ENCODE measurements at regions not wholly inside any gene's neighbourhood (a gene's known extent, or its start where the extent isn't known, plus 50 kb on each side); places are given as distances from the start of the nearest gene placed in this dataset.
"Not testable (repeated sequence)": the region's sequence is repeated elsewhere in the genome, so short reads cannot be mapped to it uniquely, and the experiment has no call there.

DNA sequence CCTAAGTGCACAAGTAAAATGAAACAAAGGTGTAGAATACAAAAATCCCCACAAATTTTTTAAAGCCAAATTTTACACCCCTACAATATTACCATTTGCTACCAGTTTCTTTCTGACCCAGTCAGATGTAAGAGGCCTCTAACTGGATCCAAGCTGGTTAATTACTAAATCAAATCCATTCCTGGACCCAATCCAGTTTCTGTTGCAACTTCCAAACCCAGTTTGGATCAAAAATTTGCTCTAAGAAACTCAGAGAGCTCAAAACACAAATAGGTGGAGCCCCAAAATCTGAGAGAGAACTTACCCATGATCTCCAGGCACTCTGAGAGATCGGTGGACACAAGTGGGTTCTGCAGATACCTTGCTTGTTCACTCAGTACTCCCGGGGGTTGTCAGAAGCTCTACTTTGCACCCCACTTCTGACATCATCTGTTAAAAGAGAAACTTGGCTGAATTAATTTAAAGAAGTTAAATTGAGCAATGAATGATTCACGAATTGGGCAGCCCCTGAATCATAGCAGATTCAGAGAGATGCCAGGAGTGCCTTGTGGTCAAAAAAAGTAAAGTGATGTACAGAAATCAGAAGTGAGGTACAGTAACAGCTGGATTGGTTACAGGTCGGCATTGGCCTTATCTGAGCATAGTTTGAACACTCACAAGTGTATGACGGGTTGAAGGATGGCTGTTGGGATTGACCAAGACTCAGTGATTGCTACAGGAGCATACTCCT lies 448.0 kb downstream of the KCNT2 start:
- TF ChIP-seq, protein P1, sequence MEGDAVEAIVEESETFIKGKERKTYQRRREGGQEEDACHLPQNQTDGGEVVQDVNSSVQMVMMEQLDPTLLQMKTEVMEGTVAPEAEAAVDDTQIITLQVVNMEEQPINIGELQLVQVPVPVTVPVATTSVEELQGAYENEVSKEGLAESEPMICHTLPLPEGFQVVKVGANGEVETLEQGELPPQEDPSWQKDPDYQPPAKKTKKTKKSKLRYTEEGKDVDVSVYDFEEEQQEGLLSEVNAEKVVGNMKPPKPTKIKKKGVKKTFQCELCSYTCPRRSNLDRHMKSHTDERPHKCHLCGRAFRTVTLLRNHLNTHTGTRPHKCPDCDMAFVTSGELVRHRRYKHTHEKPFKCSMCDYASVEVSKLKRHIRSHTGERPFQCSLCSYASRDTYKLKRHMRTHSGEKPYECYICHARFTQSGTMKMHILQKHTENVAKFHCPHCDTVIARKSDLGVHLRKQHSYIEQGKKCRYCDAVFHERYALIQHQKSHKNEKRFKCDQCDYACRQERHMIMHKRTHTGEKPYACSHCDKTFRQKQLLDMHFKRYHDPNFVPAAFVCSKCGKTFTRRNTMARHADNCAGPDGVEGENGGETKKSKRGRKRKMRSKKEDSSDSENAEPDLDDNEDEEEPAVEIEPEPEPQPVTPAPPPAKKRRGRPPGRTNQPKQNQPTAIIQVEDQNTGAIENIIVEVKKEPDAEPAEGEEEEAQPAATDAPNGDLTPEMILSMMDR (IDR thresholded peaks at IDR 0.05) = no peak
- Mint-ChIP-seq H3K9me3 (no peaks in the 10 kb centered on the region), H3K36me3 (ENCODE audit: low read depth) (no peaks in the 10 kb centered on the region), H3K4me1 (no peaks in the 10 kb centered on the region), H3K4me3 (no peak overlapping the region), H3K27me3 (ENCODE audit: low read depth, poor library complexity) (no peaks in the 10 kb centered on the region), H3K27ac (no peak overlapping the region)
- no peak for DNase-seq

DNA sequence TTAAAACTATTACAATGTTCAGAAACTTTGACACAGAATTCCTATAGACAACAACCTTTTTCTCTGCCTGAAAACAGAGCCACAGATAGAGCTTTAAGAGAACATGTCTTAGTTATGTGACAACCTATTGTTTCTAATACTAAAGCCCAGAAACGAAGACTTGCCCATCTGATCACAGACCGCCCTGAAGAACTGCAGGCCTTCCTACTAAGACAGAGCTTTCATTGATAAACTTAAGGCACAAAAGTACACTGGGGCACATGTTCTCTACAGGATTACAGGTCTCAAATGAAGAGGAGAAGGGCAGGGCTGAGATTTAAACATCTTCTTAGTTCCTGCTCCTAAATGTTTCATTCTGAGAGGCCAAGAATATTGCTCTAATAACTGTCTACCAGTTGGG lies 452.7 kb downstream of the KCNT2 start:
- no peak for DNase-seq
- Mint-ChIP-seq H3K9me3 (no peaks in the 10 kb centered on the region), H3K36me3 (ENCODE audit: low read depth) (no peaks in the 10 kb centered on the region), H3K27ac (no peak overlapping the region), H3K4me3 (no peak overlapping the region), H3K4me1 (no peaks in the 10 kb centered on the region), H3K27me3 (ENCODE audit: low read depth, poor library complexity) (no peaks in the 10 kb centered on the region)
- TF ChIP-seq, protein P1 (IDR thresholded peaks at IDR 0.05) = no peak

DNA sequence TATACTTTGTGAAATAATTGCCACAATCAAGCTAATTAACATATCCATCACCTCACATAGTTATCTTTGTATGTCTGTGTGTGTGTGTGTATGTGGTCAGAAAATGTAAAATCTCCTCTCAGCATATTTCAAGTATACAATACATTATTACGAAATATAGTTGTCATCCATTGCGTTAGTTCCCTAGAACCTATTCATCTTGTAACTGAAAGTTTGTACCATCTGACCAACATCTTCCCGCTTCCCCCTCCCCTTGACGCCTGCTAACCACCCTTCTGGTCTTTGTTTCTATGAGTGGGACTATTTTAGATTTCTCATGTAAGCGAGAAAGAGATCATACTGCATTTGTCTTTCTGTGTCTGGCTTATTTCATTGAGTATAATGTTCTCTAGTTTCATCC lies 455.3 kb downstream of the KCNT2 start:
- Mint-ChIP-seq H3K9me3 (no peaks in the 10 kb centered on the region), H3K27me3 (ENCODE audit: low read depth, poor library complexity) (no peaks in the 10 kb centered on the region), H3K4me1 (no peaks in the 10 kb centered on the region), H3K4me3 (no peak overlapping the region), H3K27ac (no peak overlapping the region), H3K36me3 (ENCODE audit: low read depth) (no peaks in the 10 kb centered on the region)
- TF ChIP-seq, protein P1 (IDR thresholded peaks at IDR 0.05) = no peak
- no peak for DNase-seq

DNA sequence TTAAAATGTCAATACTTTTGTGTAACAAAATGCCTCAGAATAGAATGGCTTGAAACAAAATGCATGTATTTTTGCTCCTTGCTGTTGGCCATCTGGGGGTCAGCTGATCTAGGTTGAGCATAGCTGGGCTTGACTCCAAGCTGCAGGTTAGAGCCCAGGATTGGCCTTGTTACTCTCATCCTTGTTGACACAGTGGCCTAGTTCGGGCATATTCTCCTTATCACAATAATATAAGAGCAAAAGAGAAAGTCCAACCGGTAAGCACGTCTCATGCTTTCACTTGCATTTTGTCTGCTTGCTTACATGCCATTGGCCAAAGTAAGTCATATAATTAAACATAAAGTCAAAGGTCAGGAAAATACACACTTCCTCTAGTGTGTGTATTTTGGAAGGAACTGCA lies 456.2 kb downstream of the KCNT2 start:
- Mint-ChIP-seq H3K4me1 (no peaks in the 10 kb centered on the region), H3K27me3 (ENCODE audit: low read depth, poor library complexity) (no peaks in the 10 kb centered on the region), H3K9me3 (no peaks in the 10 kb centered on the region), H3K4me3 (no peak overlapping the region), H3K27ac (no peak overlapping the region), H3K36me3 (ENCODE audit: low read depth) (no peaks in the 10 kb centered on the region)
- TF ChIP-seq, protein P1 (IDR thresholded peaks at IDR 0.05) = no peak
- no peak for DNase-seq

DNA sequence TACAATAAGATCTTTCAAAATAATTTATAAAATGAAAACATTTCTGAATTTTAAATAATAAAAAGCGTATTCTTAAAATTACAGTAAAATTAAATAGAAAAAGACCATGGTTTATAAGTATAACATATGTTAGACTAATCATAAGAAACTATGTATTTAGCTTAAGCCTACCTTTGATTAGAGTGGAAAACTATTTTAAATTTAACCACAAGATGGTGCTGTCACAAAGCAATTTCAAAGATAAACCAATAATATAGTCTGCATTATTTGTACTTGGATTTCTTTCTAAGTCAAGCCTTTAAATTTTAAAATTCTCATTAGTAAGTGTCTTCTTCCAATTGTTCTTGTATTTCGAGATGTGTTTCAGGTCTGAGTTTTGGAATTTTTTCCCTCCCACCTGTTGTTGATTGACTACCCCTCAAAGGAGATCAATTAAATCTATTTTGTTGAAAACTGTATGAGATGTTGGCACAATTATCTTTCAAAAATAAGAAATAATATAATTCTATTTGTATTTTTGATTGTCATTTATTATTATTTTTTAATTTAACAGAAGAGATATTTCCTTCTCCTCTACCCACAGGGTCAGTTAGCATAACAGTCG lies 459.8 kb downstream of the KCNT2 start:
- peak; percentile 6 for DNase-seq
- Mint-ChIP-seq H3K27ac (no peak overlapping the region), H3K4me1 (no peaks in the 10 kb centered on the region), H3K9me3 (no peaks in the 10 kb centered on the region), H3K4me3 (no peak overlapping the region), H3K36me3 (ENCODE audit: low read depth) (no peaks in the 10 kb centered on the region), H3K27me3 (ENCODE audit: low read depth, poor library complexity) (no peaks in the 10 kb centered on the region)
- TF ChIP-seq, protein P1 (IDR thresholded peaks at IDR 0.05) = peak; percentile 75

GRCh38 chr1:196147530-196147929 lies 460.7 kb downstream of the KCNT2 start:
- Mint-ChIP-seq H3K4me3 (no peak overlapping the region), H3K27me3 (ENCODE audit: low read depth, poor library complexity) (no peaks in the 10 kb centered on the region), H3K36me3 (ENCODE audit: low read depth) (no peaks in the 10 kb centered on the region), H3K27ac (no peak overlapping the region), H3K9me3 (no peaks in the 10 kb centered on the region), H3K4me1 (peaks cover under 1% of the 10 kb centered on the region)
- DNase-seq = no peak
- TF ChIP-seq, protein P1 (IDR thresholded peaks at IDR 0.05) = no peak

GRCh38 chr1:196145151-196145550 lies 463.1 kb downstream of the KCNT2 start:
- H3K27ac Mint-ChIP-seq; H3K4me3 Mint-ChIP-seq; DNase-seq; H3K9me3 Mint-ChIP-seq; H3K27me3 Mint-ChIP-seq (ENCODE audit: low read depth, poor library complexity); H3K36me3 Mint-ChIP-seq (ENCODE audit: low read depth): not testable (repeated sequence)
- H3K4me1 Mint-ChIP-seq = peaks cover 11% of the 10 kb centered on the region
